Activated naive CD8-positive, alpha-beta T cell treated with anti-CD3 and anti-CD28 coated beads for 36 hours (primary cell): ENCODE measurements at regions not wholly inside any gene's neighbourhood (a gene's known extent, or its start where the extent isn't known, plus 50 kb on each side); places are given as distances from the start of the nearest gene placed in this dataset.

ENCODE experiments used
- DNase-seq: peaks from one replicate; pipeline ENCODE4 v3.0.0; 2021
- H3K27ac Mint-ChIP-seq: one replicate; pipeline ENCODE4 v1.8.0; 2022; ENCODE audit warnings: mild to moderate bottlenecking, moderate library complexity, mixed read lengths
- H3K27me3 Mint-ChIP-seq: one replicate; pipeline ENCODE4 v1.8.0; 2022; ENCODE audit warnings: mild to moderate bottlenecking, mixed read lengths
- H3K36me3 Mint-ChIP-seq: one replicate; pipeline ENCODE4 v1.8.0; 2021; ENCODE audit warnings: mild to moderate bottlenecking, mixed read lengths
- H3K4me1 Mint-ChIP-seq: one replicate; pipeline ENCODE4 v1.8.0; 2021; ENCODE audit warnings: mixed read lengths
- H3K4me3 Mint-ChIP-seq: one replicate; pipeline ENCODE4 v1.8.0; 2022; ENCODE audit warnings: mild to moderate bottlenecking, moderate library complexity, mixed read lengths
- H3K9me3 Mint-ChIP-seq: one replicate; pipeline ENCODE4 v1.8.0; 2022; ENCODE audit warnings: mixed read lengths

- Mint-ChIP-seq H3K27me3 (peaks cover 20% of the 10 kb centered on the region), H3K9me3 (no peaks in the 10 kb centered on the region), H3K4me3 (no peak overlapping the region), H3K27ac (no peak overlapping the region), H3K36me3 (no peaks in the 10 kb centered on the region), H3K4me1 (peaks cover 6% of the 10 kb centered on the region)
- no peak for DNase-seq
These were observed 186.5 kb downstream of the AXIN2 start for GRCh38 chr17:65374966-65375365.

- no peak for DNase-seq
- no peak overlapping the region for H3K27ac Mint-ChIP-seq
- no peaks in the 10 kb centered on the region for H3K36me3 Mint-ChIP-seq
- peaks cover 10% of the 10 kb centered on the region for H3K4me1 Mint-ChIP-seq
- H3K4me3 Mint-ChIP-seq: no peak overlapping the region
- peaks cover 20% of the 10 kb centered on the region for H3K27me3 Mint-ChIP-seq
- H3K9me3 Mint-ChIP-seq: peaks cover 3% of the 10 kb centered on the region
These were observed 189.7 kb downstream of the AXIN2 start for GRCh38 chr17:65371702-65372101.

- DNase-seq: peak; percentile 7
- Mint-ChIP-seq H3K27me3 (peaks cover 20% of the 10 kb centered on the region), H3K4me1 (peaks cover 17% of the 10 kb centered on the region), H3K4me3 (no peak overlapping the region), H3K27ac (no peak overlapping the region), H3K9me3 (peaks cover 6% of the 10 kb centered on the region), H3K36me3 (peaks cover 6% of the 10 kb centered on the region)
These were observed 190.7 kb downstream of the AXIN2 start for GRCh38 chr17:65370669-65371131.

GRCh38 chr17:65368341-65368740, 193.1 kb downstream of the AXIN2 start:
- no peak overlapping the region for H3K4me3 Mint-ChIP-seq
- peaks cover 20% of the 10 kb centered on the region for H3K27me3 Mint-ChIP-seq
- DNase-seq: no peak
- peaks cover 20% of the 10 kb centered on the region for H3K4me1 Mint-ChIP-seq
- H3K27ac Mint-ChIP-seq: no peak overlapping the region
- peaks cover 11% of the 10 kb centered on the region for H3K36me3 Mint-ChIP-seq
- H3K9me3 Mint-ChIP-seq: peaks cover 9% of the 10 kb centered on the region

- Mint-ChIP-seq H3K4me3 (no peak overlapping the region), H3K36me3 (peaks cover 11% of the 10 kb centered on the region), H3K9me3 (peaks cover 9% of the 10 kb centered on the region), H3K27ac (peak overlapping the region; percentile 52), H3K27me3 (peaks cover 14% of the 10 kb centered on the region), H3K4me1 (peaks cover 18% of the 10 kb centered on the region)
- DNase-seq: peak; percentile 52
These were observed 195.2 kb downstream of the AXIN2 start for GRCh38 chr17:65366102-65366844.

GRCh38 chr17:65365169-65365568, 196.3 kb downstream of the AXIN2 start:
- peaks cover 9% of the 10 kb centered on the region for H3K9me3 Mint-ChIP-seq
- peak overlapping the region; percentile 72 for H3K27ac Mint-ChIP-seq

GRCh38 chr17:65364438-65364837, 197.0 kb downstream of the AXIN2 start:
- DNase-seq: no peak
- Mint-ChIP-seq H3K9me3 (peaks cover 9% of the 10 kb centered on the region), H3K27me3 (no peaks in the 10 kb centered on the region), H3K4me1 (peaks cover 19% of the 10 kb centered on the region), H3K36me3 (peaks cover 11% of the 10 kb centered on the region), H3K4me3 (no peak overlapping the region), H3K27ac (no peak overlapping the region)

More at GRCh38 chr17:65365169-65365568, 196.3 kb downstream of the AXIN2 start:
- H3K4me3 Mint-ChIP-seq: no peak overlapping the region
- peaks cover 2% of the 10 kb centered on the region for H3K27me3 Mint-ChIP-seq
- H3K36me3 Mint-ChIP-seq: peaks cover 11% of the 10 kb centered on the region
- peaks cover 14% of the 10 kb centered on the region for H3K4me1 Mint-ChIP-seq
- no peak for DNase-seq

GRCh38 chr17:65362826-65363225, 198.6 kb downstream of the AXIN2 start:
- H3K27me3 Mint-ChIP-seq: no peaks in the 10 kb centered on the region
- peaks cover 30% of the 10 kb centered on the region for H3K4me1 Mint-ChIP-seq
- no peak overlapping the region for H3K4me3 Mint-ChIP-seq
- H3K27ac Mint-ChIP-seq: no peak overlapping the region
- H3K9me3 Mint-ChIP-seq: peaks cover 8% of the 10 kb centered on the region
- peaks cover 11% of the 10 kb centered on the region for H3K36me3 Mint-ChIP-seq
- no peak for DNase-seq

GRCh38 chr17:65360961-65361552, 200.4 kb downstream of the AXIN2 start:
- no peaks in the 10 kb centered on the region for H3K27me3 Mint-ChIP-seq
- DNase-seq: no peak
- peaks cover 3% of the 10 kb centered on the region for H3K9me3 Mint-ChIP-seq

GRCh38 chr17:65359016-65359415, 202.4 kb downstream of the AXIN2 start:
- Mint-ChIP-seq H3K36me3 (no peaks in the 10 kb centered on the region), H3K4me3 (no peak overlapping the region), H3K27me3 (peaks cover 4% of the 10 kb centered on the region), H3K4me1 (peaks cover 17% of the 10 kb centered on the region), H3K9me3 (no peaks in the 10 kb centered on the region), H3K27ac (peak overlapping the region; percentile 50)
- DNase-seq: peak; percentile 47

More at GRCh38 chr17:65360961-65361552, 200.4 kb downstream of the AXIN2 start:
- no peak overlapping the region for H3K27ac Mint-ChIP-seq
- H3K36me3 Mint-ChIP-seq: peaks cover 5% of the 10 kb centered on the region
- H3K4me3 Mint-ChIP-seq: no peak overlapping the region
- peaks cover 21% of the 10 kb centered on the region for H3K4me1 Mint-ChIP-seq

- H3K27me3 Mint-ChIP-seq: peaks cover 4% of the 10 kb centered on the region
- no peaks in the 10 kb centered on the region for H3K36me3 Mint-ChIP-seq
These were observed 204.9 kb downstream of the AXIN2 start for GRCh38 chr17:65356536-65356935.

GRCh38 chr17:65355246-65355645, 206.2 kb downstream of the AXIN2 start:
- H3K27me3 Mint-ChIP-seq: peaks cover 7% of the 10 kb centered on the region
- peaks cover 3% of the 10 kb centered on the region for H3K9me3 Mint-ChIP-seq
- H3K27ac Mint-ChIP-seq: no peak overlapping the region
- peaks cover 3% of the 10 kb centered on the region for H3K36me3 Mint-ChIP-seq
- H3K4me3 Mint-ChIP-seq: no peak overlapping the region
- H3K4me1 Mint-ChIP-seq: peaks cover 17% of the 10 kb centered on the region
- no peak for DNase-seq

More at GRCh38 chr17:65356536-65356935, 204.9 kb downstream of the AXIN2 start:
- peaks cover 17% of the 10 kb centered on the region for H3K4me1 Mint-ChIP-seq
- no peak for DNase-seq
- H3K27ac Mint-ChIP-seq: no peak overlapping the region
- no peaks in the 10 kb centered on the region for H3K9me3 Mint-ChIP-seq
- no peak overlapping the region for H3K4me3 Mint-ChIP-seq

GRCh38 chr17:65349916-65350315, 211.5 kb downstream of the AXIN2 start:
- Mint-ChIP-seq H3K36me3 (peaks cover 8% of the 10 kb centered on the region), H3K27me3 (peaks cover 4% of the 10 kb centered on the region), H3K4me1 (peaks cover 9% of the 10 kb centered on the region), H3K27ac (no peak overlapping the region), H3K9me3 (peaks cover 8% of the 10 kb centered on the region), H3K4me3 (no peak overlapping the region)
- no peak for DNase-seq

- Mint-ChIP-seq H3K27me3 (peaks cover 4% of the 10 kb centered on the region), H3K4me3 (no peak overlapping the region), H3K27ac (peak overlapping the region; percentile 86), H3K36me3 (peaks cover 8% of the 10 kb centered on the region), H3K4me1 (peaks cover 13% of the 10 kb centered on the region), H3K9me3 (peaks cover 8% of the 10 kb centered on the region)
- DNase-seq: no peak
These were observed 209.0 kb downstream of the RGS9 start for GRCh38 chr17:65346166-65346565.

- Mint-ChIP-seq H3K27me3 (peaks cover 1% of the 10 kb centered on the region), H3K27ac (peak overlapping the region; percentile 86), H3K9me3 (peaks cover 11% of the 10 kb centered on the region), H3K36me3 (peaks cover 5% of the 10 kb centered on the region), H3K4me1 (peaks cover 13% of the 10 kb centered on the region), H3K4me3 (peak overlapping the region; percentile 46)
- DNase-seq: peak; percentile 52
These were observed 208.3 kb downstream of the RGS9 start for GRCh38 chr17:65345261-65346005.
